ENCODE measurements at regions not wholly inside any gene's neighbourhood (a gene's known extent, or its start where the extent isn't known, plus 50 kb on each side); places are given as distances from the start of the nearest gene placed in this dataset.

DNA sequence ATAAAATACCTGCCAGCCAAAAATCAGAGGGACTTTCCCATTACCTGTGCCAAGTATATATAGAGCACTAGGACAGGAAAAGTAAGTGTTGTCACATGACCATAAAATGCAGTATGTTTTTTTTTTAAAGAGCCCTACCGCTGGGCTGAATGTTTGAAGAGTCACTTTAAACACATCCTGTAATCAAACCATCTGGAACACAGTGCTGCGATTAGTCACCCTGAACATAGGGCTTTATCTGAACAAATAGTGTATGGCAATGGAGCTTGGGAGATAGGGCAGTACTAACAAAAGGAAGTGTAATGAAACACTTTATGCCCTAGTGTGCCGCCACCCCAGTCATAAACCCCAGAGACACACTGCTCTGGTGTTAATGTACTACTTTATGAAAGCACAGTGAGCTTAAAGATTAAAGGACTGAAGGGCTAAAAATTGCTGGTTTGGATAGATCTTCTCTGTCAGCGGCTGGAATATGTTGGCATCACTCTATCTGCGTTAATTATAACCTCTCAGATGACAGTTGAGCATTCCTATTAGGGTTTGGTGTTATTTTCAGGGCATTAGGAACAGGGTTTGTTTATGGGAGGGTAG is 90.4 kb downstream of the ZNF608 start (continued):
- TF ChIP-seq, protein P1, sequence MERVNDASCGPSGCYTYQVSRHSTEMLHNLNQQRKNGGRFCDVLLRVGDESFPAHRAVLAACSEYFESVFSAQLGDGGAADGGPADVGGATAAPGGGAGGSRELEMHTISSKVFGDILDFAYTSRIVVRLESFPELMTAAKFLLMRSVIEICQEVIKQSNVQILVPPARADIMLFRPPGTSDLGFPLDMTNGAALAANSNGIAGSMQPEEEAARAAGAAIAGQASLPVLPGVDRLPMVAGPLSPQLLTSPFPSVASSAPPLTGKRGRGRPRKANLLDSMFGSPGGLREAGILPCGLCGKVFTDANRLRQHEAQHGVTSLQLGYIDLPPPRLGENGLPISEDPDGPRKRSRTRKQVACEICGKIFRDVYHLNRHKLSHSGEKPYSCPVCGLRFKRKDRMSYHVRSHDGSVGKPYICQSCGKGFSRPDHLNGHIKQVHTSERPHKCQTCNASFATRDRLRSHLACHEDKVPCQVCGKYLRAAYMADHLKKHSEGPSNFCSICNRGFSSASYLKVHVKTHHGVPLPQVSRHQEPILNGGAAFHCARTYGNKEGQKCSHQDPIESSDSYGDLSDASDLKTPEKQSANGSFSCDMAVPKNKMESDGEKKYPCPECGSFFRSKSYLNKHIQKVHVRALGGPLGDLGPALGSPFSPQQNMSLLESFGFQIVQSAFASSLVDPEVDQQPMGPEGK (CRISPR knock-in tag; IDR thresholded peaks at IDR 0.05; ENCODE audit: borderline replicate concordance), result no peak
- TF ChIP-seq RHOXF2B (CRISPR knock-in tag; conservative IDR thresholded peaks at IDR 0.05) (no peak), ZNF232 (CRISPR knock-in tag; IDR thresholded peaks at IDR 0.05) (no peak), NBN (IDR thresholded peaks at IDR 0.05; ENCODE audit: low read depth) (peak; percentile 83), MBD2 (IDR thresholded peaks at IDR 0.05; ENCODE audit: borderline replicate concordance, low read depth) (peak; percentile 54), RBM25 (IDR thresholded peaks at IDR 0.05; ENCODE audit: low read depth, low read length, severe bottlenecking) (no peak), ZNF3 (CRISPR knock-in tag; IDR thresholded peaks at IDR 0.05) (no peak), PCBP1 (IDR thresholded peaks at IDR 0.05; ENCODE audit: low read depth, low read length, poor library complexity, severe bottlenecking) (no peak), GABPB2 (CRISPR knock-in tag; conservative IDR thresholded peaks at IDR 0.05) (no peak), GATAD2B (IDR thresholded peaks at IDR 0.05; ENCODE audit: borderline replicate concordance) (peak; percentile 27), PCBP2 (IDR thresholded peaks at IDR 0.05; ENCODE audit: low read depth, low read length, poor library complexity, severe bottlenecking) (no peak), TAF7 (tag; IDR thresholded peaks at IDR 0.05) (no peak)
- TF ChIP-seq, protein P2, sequence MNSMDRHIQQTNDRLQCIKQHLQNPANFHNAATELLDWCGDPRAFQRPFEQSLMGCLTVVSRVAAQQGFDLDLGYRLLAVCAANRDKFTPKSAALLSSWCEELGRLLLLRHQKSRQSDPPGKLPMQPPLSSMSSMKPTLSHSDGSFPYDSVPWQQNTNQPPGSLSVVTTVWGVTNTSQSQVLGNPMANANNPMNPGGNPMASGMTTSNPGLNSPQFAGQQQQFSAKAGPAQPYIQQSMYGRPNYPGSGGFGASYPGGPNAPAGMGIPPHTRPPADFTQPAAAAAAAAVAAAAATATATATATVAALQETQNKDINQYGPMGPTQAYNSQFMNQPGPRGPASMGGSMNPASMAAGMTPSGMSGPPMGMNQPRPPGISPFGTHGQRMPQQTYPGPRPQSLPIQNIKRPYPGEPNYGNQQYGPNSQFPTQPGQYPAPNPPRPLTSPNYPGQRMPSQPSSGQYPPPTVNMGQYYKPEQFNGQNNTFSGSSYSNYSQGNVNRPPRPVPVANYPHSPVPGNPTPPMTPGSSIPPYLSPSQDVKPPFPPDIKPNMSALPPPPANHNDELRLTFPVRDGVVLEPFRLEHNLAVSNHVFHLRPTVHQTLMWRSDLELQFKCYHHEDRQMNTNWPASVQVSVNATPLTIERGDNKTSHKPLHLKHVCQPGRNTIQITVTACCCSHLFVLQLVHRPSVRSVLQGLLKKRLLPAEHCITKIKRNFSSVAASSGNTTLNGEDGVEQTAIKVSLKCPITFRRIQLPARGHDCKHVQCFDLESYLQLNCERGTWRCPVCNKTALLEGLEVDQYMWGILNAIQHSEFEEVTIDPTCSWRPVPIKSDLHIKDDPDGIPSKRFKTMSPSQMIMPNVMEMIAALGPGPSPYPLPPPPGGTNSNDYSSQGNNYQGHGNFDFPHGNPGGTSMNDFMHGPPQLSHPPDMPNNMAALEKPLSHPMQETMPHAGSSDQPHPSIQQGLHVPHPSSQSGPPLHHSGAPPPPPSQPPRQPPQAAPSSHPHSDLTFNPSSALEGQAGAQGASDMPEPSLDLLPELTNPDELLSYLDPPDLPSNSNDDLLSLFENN (IDR thresholded peaks at IDR 0.05; ENCODE audit: low read depth in 2 of 2, low read length in 2 of 2), result peak in 1 of 2 experiments; percentile 84; a peak in 2 of 4 replicates
- TF ChIP-seq, protein P3, sequence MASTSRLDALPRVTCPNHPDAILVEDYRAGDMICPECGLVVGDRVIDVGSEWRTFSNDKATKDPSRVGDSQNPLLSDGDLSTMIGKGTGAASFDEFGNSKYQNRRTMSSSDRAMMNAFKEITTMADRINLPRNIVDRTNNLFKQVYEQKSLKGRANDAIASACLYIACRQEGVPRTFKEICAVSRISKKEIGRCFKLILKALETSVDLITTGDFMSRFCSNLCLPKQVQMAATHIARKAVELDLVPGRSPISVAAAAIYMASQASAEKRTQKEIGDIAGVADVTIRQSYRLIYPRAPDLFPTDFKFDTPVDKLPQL (IDR thresholded peaks at IDR 0.05; ENCODE audit: extremely low read depth, insufficient read length), result no peak

Data from K562 (cell line).